ENCODE measurements at regions not wholly inside any gene's neighbourhood (a gene's known extent, or its start where the extent isn't known, plus 50 kb on each side); places are given as distances from the start of the nearest gene placed in this dataset.

DNA sequence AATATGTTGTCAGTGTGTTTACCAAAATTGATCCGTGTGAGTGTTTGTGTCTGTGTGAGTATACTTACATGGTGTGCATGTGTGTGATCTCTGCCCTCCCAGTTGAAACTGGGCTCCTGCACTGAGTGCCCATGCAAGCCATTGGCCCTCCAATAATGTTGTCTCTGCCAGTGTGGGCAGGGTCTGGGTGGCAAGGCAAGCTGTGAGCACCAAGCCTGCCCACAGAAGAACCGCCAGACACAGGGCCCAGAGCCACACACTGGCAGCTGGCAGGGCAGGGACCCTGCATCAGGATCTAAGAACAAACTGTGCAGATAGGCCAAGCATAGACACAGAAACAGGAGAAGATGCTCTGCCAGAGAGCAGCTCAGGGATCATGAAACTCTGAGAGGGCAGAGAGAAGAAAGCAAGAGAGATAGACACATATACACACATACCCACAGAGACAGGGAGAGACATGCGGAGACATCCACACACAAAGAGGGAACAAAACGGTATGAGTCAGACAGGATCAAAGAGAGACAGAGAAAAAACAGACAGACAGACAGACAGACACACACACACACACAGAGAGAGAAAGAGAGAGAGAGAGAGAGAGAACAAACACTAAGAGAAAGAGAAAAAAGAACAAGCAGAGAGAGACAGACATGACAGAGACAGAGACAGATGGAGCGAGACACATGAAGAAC, 555.0 kb downstream of the MID1IP1 start:
- no peak for TF ChIP-seq ZNF274 (IDR thresholded peaks at IDR 0.05; ENCODE audit: low read depth, low read length)

DNA sequence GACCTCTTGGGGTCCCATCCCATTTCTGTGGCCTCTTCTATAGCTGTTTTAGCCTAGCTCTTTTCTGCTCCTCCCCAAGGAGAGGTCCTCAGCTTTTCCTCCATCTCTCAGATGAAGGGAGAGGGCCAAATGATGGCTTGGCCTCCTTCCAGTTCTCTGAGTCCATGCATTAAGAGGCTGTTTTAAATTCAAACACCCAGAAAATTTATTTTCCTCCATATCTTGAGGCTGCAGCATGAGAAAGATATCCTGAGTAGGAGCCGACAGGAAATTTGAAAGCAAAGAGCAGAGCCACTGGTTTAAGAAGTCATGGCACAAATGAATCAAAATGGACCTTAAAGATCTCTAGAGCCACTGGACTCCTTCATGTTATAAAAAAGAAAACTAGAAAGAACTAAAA, 558.8 kb downstream of the MID1IP1 start:
- TF ChIP-seq ZNF274 (IDR thresholded peaks at IDR 0.05; ENCODE audit: low read depth, low read length), result no peak
- no peak overlapping the region for H3K4me3 ChIP-seq (ENCODE audit: low read length)

More for the DNA sequence above, 555.0 kb downstream of the MID1IP1 start:
- no peak overlapping the region for H3K4me3 ChIP-seq (ENCODE audit: low read length)

DNA sequence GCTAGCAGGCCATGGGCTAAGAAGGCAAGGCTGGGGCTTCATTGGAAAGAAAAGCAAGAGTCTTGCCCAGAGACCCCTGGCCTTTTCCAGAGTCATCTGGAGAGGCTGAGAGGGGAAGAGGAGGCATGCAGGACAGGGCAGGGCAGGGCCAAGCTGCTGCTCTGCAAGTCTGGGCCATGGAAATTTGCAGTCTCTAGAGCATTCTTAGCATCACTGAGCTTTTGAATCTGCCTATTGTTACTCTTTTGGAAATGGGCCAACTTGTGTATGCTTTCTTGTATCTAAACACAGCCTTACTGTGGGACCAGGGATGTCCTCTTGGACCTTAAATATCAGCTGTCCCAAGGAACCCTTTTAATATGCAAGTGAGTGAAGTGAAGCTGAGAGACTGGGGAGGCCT, 560.5 kb downstream of the MID1IP1 start:
- TF ChIP-seq ZNF274 (IDR thresholded peaks at IDR 0.05; ENCODE audit: low read depth, low read length), result no peak
- no peak overlapping the region for H3K4me3 ChIP-seq (ENCODE audit: low read length)

DNA sequence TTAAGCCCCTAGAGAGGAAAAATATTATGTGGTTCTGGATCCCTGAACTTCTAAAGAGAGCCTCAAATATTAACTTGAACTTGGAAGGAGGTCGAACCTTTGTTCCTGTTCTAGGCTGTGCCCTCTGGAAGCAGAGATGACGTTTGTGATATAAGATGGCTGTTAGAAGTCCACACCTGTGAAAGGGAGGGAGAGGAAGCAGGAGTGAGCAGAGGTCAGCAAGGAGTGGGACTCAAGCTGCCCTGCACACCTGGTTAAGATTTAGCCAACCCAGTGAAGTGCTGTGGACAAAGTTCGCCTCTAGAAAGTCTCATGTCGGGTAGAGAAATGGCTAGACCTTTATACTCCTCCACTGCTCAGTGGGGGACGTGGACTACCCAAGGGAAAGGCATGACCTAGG, 566.2 kb downstream of the MID1IP1 start:
- TF ChIP-seq ZNF274 (IDR thresholded peaks at IDR 0.05; ENCODE audit: low read depth, low read length), result no peak
- no peak overlapping the region for H3K4me3 ChIP-seq (ENCODE audit: low read length)

DNA sequence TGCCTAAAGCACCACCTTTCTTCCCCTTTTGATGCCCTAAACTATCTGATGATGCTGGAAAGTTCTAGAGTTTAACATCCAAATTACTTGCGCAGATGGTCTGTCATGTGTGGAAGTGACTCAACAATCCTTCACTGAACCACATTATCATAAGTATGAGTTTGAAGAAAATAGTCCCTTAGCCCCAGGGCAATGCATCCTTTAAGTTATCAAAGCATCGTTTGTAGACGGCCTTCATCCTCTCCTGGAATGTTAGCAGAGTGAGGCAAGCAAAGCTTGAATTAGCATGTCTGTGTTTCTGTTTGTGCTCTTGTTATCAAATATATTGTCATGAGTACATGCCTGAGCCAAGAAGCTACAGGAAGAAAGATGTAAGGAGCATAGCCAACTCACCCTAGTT, 570.9 kb downstream of the MID1IP1 start:
- no peak overlapping the region for H3K4me3 ChIP-seq (ENCODE audit: low read length)
- TF ChIP-seq ZNF274 (IDR thresholded peaks at IDR 0.05; ENCODE audit: low read depth, low read length), result no peak

DNA sequence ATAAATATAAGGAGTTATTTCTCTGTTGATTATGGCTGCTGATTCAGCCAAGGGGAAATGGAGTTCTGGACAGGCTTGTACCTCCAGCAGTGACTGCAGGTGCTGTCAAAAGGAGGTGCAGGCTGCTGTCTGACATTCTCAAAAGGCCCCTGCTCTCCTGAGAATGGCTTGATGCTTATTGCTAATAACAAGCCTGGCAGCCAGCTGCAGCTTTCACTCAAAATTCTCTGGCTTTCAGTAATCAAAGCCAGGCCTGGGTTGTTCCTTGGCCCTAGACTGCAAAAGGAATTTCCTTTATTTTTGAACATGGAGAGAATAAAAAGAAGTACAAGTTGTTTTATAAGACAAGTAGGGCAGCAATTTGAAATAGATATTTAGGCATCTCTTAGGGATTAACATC, 575.9 kb downstream of the MID1IP1 start:
- TF ChIP-seq ZNF274 (IDR thresholded peaks at IDR 0.05; ENCODE audit: low read depth, low read length), result no peak
- H3K4me3 ChIP-seq (ENCODE audit: low read length), result no peak overlapping the region

DNA sequence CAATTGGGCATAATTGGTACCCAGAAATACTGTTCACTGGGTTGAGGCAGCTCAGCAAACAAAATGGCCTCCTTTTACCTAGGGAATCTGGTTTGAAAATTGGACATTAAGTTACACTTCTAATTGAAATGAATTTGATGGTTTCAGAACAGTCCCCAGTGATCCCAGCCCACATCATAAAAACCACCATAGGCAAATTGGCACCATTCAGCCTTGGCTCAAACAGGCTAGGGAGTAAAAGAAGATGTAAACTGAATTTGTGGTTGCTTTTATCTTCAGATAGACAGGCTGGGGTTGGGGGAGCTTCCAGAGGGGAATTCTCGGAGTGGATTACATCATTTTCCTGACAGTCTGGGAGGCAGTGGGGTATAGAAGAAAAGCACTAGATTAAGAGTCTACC, 576.5 kb downstream of the MID1IP1 start:
- no peak for TF ChIP-seq ZNF274 (IDR thresholded peaks at IDR 0.05; ENCODE audit: low read depth, low read length)

DNA sequence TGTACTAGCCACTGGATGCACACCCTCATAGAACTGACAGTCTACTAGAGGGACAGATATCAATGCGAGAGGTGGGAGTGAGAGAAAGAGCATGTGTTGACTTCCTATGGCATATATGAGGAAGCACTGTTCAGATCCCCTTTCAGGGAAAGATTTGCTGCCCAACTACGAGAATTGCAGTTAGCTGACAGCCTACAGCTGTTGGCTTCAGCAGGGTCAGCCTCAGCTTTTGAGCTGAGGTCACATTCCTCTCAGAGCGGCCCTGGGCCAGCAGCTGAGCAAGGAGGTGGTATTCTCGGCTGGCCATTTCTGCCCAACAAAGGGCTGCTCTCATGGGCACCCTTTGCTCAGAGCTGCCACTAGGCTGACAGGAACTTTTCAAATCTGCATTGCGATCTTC, 580.2 kb downstream of the MID1IP1 start:
- no peak for TF ChIP-seq ZNF274 (IDR thresholded peaks at IDR 0.05; ENCODE audit: low read depth, low read length)
- H3K4me3 ChIP-seq (ENCODE audit: low read length), result no peak overlapping the region

More for the DNA sequence above, 576.5 kb downstream of the MID1IP1 start:
- H3K4me3 ChIP-seq (ENCODE audit: low read length), result no peak overlapping the region

DNA sequence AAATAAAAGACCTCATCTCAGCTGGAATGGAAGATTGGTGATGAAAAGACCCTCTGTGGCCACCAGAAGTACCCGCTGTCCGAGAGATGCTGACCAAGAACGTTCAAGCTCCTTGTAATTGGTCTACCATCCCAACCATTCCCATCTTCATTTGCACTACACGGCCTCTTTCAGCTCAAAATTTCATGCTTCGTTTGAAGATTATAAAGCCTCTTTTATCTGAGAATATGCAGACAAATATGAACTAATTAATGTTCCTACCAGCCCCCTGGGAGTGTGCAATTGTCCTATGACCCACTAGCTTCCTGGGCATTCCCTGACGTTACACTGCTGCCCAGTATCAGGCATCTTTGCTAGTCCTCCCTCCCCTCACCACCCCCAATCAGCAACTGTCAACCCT, 583.7 kb downstream of the MID1IP1 start:
- TF ChIP-seq ZNF274 (IDR thresholded peaks at IDR 0.05; ENCODE audit: low read depth, low read length), result no peak

DNA sequence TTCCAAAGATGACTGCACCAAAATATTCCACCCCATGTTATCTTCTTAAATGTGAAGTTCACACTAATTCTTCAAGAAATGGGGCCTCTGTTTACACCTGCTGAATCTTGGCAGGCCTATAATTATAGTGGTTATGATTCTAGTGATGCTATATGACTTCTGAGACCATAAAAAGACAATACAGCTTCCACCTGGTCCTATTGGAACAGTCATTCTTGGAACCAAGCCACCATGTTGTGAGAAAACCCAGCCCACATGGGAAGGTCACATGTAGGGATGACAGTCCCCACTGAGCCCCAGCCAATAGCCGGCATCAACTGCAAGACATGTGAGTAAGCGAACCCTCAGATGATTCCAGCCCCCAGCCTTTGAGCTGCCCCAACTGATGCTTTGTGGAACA, 587.5 kb downstream of the MID1IP1 start:
- TF ChIP-seq ZNF274 (IDR thresholded peaks at IDR 0.05; ENCODE audit: low read depth, low read length), result no peak
- no peak overlapping the region for H3K4me3 ChIP-seq (ENCODE audit: low read length)

More for the DNA sequence above, 583.7 kb downstream of the MID1IP1 start:
- no peak overlapping the region for H3K4me3 ChIP-seq (ENCODE audit: low read length)

DNA sequence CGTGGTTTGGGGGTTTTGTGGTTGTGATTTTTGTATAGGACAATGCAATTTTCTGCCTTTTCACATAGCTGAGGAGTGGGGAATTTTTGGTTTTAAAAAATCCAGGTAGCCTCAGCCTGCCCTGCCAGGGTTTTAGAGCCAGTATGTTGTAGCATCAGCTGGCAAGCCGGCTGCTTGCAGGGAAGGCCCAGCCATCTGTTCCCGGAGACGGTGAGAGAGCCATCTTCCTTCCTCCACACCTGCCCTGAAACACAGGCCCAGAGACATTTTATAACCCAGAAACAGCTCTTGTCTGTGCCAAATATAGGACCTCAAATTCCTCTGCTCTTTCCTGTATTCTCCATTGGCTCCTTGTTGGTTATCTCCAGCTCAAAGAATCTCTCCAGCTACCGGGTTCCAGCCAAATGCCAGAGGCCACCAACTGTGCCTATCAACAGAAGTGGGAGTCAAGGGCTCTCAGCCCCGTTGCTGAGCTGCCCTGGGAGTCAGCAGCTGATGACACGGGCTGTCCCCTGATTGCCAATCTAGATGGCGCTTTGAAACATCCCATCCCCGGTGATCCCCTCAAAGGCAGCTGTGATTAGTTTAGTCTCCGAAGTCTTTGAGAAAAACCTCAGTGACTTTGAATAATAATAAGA, 595.2 kb downstream of the MID1IP1 start:
- H3K4me3 ChIP-seq (ENCODE audit: low read length), result no peak overlapping the region
- no peak for TF ChIP-seq ZNF274 (IDR thresholded peaks at IDR 0.05; ENCODE audit: low read depth, low read length)

DNA sequence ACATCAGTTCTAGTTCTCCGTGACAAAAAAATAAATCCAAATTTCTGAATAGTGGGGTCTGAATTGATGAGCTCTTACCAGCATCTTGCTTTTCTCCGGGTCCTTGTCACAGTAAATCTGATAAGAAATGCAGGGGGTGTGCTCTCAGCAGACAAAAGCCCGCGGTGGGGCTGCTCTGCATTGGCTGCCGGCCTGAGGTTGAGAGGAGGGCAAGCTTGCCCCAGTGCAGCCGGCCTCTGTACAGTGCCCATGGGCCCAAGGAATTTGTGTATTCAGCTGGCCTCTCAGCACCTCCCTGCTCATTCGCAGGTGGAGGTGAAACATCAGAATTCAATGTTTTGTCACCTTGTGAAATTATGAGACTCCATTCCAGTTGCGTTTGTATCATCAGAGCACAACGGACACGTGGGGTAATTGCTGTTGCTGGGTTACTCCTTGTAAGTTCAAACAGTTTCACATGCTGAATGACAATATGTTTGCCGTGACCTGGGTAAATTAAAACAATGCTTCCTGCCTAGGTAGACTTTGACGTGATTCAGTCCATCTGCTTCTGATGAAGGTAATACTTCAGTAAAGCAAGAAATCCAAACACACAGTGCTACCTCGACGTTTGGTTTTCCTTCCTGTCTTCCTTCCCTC, 596.4 kb downstream of the MID1IP1 start:
- TF ChIP-seq ZNF274 (IDR thresholded peaks at IDR 0.05; ENCODE audit: low read depth, low read length), result no peak
- H3K4me3 ChIP-seq (ENCODE audit: low read length), result no peak overlapping the region

DNA sequence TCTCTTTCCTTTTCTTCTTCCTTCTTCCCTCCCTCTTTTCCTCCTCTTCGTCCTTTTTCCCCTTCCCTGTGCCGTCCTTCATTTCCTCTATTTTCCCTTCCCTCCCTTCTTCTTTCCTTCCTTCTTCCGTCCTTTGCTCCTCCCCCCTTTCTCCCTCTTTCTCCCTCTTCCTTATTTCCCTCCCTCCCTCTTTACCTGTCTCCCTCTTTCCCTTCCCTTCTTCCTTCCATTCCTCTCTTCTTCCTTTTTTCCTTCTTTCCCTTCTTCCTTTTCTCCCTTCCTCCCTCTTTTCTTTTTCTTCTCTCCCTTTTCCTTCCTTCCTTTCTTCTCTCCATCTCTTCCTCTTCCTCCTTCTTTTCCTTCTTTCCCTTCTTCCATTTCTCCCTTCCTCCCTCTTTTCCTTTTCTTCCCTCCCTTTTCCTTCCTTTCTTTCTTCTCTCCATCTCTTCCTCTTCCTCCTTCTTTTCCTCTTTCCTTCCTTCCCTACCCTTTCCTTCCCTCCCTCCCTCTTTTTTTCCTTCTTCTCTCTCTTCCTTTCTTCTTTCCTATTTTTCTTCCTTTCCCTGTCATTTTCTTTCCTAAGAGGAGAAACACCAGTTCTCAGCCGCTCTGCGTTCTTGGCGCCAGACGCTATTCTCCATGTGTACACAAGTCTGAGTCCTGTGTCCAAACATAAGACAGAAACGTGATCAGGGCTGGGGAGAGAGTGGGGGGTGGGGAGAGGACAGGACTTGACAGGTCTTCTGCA, 597.1 kb downstream of the MID1IP1 start:
- no peak for TF ChIP-seq ZNF274 (IDR thresholded peaks at IDR 0.05; ENCODE audit: low read depth, low read length)

DNA sequence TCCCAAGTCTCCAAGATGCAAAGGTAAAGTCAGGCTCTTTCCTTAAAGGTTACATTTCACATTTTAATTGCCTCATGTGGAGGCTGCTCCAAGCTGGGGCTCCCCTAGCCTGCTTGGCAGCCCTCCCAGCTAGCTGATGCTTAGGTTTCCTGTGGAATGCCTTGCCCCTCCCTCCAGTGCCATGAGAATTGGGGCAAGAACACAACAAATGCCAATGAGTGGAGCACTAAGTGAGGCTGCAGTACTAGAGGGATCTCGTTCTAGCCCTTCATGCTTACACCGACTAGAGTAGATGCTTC, 597.7 kb downstream of the MID1IP1 start:
- no peak for TF ChIP-seq ZNF274 (IDR thresholded peaks at IDR 0.05; ENCODE audit: low read depth, low read length)
- no peak overlapping the region for H3K4me3 ChIP-seq (ENCODE audit: low read length)

More for the DNA sequence above, 597.1 kb downstream of the MID1IP1 start:
- no peak overlapping the region for H3K4me3 ChIP-seq (ENCODE audit: low read length)

DNA sequence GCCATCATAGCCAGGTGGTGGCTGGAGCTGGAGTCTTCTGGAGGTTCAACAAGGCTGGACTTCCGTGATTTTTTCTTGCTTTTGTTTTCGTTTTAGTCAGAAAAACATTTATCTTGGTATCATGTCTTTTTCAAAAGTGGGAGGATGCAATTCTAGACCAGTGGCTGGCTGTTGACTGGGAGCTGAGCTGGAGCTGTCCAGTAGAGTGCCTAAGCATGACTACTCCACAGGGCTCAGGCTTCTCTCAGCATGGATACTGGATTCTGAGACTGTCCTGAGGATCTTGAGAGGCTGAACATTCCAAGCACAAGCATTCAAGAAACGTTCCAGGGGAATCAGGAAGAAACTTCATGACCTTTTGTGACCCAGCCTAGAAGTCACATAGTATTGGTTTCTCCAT, 598.1 kb downstream of the MID1IP1 start:
- no peak for TF ChIP-seq ZNF274 (IDR thresholded peaks at IDR 0.05; ENCODE audit: low read depth, low read length)
- H3K4me3 ChIP-seq (ENCODE audit: low read length), result no peak overlapping the region
